Stimulated activated CD4-positive, alpha-beta T cell treated with anti-CD3 and anti-CD28 coated beads, Interleukin-12 subunit alpha, Interleukin-12 subunit beta, amount 100 ng/mL, for 24 hours (primary cell): ENCODE measurements at regions not wholly inside any gene's neighbourhood (a gene's known extent, or its start where the extent isn't known, plus 50 kb on each side); places are given as distances from the start of the nearest gene placed in this dataset.
"Not testable (repeated sequence)": the region's sequence is repeated elsewhere in the genome, so short reads cannot be mapped to it uniquely, and the experiment has no call there.

ENCODE experiments used
- DNase-seq, 2 experiments: peaks; one replicate each; pipeline ENCODE4 v3.0.0-alpha.2; 2020; ENCODE audit warnings: low read depth in 2 of 2

GRCh38 chr13:64206430-64207225 lies 2791.0 kb upstream of the PCDH20 start:
- DNase-seq = no peak

DNA sequence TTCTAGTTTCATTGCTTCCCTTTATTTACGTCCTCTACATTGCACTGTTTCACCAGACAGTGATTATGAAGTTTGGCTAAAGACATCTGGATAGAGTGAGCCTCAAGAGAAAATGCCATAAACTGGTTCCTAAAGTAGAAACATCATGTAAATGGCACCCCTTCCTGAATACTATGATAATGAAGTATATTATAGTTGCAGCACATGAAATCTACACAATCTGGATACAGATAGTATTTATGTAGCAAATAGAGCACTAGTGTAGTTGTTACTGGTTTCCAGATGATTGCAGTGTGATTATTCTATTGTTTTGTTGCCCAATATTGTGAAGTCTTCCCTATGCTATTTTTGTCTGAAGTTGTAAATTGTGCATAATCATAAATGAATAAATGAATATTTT lies 2786.9 kb upstream of the PCDH20 start:
- no peak for DNase-seq

DNA sequence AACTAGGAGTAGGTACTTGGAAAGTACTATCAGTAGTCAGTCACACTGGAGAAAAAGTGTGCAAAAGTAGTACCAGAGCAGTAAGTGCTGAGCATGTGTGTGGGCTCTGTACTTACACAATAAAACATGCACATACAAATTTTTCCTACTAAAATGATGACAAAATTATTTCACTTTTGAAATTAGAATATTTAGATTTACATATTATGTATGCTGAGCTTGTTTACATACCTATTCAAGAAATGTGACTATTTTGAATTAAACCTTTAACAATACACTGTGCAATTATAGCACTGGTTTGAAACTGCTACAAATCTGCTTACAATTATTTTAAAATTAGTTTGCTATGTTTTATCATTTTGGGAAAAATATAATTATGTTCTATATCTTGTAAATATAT lies 2781.6 kb upstream of the PCDH20 start:
- no peak for DNase-seq

GRCh38 chr13:64186503-64187250 lies 2771.0 kb upstream of the PCDH20 start:
- DNase-seq = no peak

- DNase-seq = no peak
Observed at GRCh38 chr13:64186071-64186470, 2770.4 kb upstream of the PCDH20 start.

GRCh38 chr13:64180756-64181155 lies 2765.1 kb upstream of the PCDH20 start:
- DNase-seq = no peak

- no peak for DNase-seq
Observed at GRCh38 chr13:64165826-64166225, 2750.2 kb upstream of the PCDH20 start.

- DNase-seq = no peak
Observed at GRCh38 chr13:64164435-64164834, 2748.8 kb upstream of the PCDH20 start.

DNA sequence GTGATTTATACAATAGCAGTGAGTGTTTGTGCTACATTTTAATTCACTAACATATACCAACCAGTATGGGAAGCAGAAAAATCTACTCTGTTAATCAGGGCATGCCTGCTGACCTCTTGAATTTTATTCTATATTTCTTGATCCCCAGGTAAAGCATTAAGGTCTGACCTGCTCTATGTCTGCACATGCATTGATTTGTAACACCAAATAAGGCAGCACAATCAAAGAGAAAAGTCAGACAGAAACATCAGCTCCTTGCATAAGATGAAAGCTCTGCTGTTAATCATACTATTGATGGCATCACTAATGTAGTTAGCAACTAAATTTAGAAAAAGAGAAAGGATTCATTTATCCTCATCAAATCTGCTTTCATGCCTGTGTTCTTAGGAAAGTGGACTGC lies 2744.8 kb upstream of the PCDH20 start:
- DNase-seq = no peak

GRCh38 chr13:64158908-64159307 lies 2743.3 kb upstream of the PCDH20 start:
- DNase-seq = no peak

DNA sequence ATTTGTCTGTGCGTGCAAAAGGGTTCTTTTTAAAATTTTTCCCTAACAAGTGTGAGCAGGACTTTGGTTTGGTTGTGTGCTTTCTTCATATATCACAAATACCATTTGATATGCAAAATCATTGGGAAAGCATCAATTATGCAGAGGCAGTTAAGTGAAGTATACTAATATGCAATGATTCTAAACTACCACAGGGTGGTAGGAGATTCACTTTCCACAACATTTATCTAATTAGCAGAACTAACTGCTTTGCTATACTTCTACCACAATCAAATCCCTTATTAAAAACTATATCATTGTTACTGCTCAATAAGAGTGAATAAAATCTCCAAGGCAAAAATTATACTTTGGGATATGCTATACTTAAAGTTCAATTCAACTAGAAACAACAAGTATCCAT lies 2738.9 kb upstream of the PCDH20 start:
- no peak for DNase-seq

DNA sequence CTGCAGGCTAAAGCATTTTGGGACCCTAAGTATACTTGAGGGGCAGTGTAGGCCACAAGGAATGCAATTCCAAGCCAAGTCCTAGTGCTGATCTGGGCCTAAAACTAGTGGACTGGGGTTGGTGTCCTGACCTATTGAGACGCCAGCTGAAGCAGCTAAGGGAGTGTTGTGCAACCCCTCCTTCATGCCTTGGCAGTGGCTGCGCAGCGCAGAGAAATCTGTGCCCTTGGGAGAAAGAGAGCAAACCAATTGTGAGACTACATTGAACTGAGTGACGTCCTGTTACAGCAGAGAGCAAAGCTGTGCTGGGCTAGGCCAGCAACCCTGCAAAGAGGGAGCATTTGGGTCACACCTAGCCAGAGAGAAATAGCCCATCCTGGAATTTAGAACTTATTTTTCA lies 2715.0 kb upstream of the PCDH20 start:
- DNase-seq = no peak

DNA sequence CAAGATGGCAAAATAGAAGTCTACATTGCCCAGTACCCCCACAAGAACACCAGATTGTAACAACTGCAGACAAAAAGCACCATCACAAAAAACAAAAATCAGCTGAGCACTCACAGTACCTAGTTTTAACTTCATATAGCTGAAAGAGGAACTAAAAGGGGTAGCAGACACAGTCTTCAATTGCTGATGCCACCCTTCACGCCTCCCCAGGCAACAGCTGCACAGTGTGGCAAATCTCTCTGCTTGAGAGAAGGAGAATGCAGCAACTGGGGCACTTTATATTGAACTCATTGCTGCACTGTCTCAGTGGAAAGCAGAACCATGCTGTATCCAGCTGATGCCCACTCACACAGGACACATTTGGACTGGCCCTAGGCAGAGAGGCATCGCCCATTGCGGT lies 2714.5 kb upstream of the PCDH20 start:
- no peak for DNase-seq

GRCh38 chr13:64127856-64128255 lies 2712.2 kb upstream of the PCDH20 start:
- DNase-seq = no peak

DNA sequence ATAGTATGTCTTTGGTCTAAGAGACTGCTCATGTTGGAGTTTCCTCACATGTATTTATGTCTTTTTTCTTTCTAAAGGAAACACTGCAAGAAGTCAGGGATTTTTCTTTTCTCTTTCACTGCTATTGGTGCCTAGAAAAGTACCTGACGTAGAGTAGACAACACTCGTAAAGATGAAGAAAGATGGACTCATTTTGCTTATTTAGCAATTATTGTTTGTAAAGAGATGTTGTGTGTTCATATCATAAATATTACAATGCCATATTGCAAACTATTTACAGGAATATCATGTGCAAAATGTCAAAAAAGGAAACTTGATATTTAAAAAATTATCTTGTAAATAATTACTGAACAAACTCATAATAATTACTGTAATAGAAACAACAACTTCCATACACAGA lies 2711.5 kb upstream of the PCDH20 start:
- no peak for DNase-seq

DNA sequence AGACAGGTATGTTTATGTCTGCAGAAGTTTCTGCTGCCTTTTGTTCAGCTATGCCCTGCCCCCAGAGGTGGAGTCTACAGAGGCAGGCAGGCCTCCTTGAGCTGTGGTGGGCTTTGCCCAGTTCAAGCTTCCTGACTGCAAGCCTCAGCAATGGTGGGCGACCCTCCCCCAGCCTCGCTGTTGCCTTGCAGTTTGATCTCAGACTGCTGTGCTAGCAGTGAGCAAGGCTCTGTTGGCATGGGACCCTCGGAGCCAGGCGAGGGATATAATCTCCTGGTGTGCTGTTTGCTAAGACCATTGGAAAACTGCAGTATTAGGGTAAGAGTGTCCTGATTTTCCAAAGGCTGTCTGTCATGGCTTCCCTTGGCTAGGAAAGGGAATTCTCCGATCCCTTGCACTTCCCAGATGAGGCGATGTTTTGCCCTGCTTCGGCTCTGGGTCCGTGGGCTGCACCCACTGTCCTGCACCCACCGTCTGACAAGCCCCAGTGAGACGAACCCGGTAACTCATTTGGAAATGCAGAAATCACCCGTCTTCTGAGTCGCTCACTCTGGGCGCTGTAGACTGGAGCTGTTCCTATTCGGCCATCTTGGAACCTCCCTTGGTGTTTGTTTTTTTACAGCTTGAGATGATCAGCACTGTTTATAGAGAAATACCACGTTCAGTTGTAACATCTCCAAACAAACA lies 2705.5 kb upstream of the PCDH20 start:
- not testable (repeated sequence) for DNase-seq

- no peak for DNase-seq
Observed at GRCh38 chr13:64099994-64100393, 2684.3 kb upstream of the PCDH20 start.

- DNase-seq = no peak
Observed at GRCh38 chr13:64090311-64090710, 2674.7 kb upstream of the PCDH20 start.

GRCh38 chr13:64088491-64088890 lies 2672.8 kb upstream of the PCDH20 start:
- DNase-seq = no peak

DNA sequence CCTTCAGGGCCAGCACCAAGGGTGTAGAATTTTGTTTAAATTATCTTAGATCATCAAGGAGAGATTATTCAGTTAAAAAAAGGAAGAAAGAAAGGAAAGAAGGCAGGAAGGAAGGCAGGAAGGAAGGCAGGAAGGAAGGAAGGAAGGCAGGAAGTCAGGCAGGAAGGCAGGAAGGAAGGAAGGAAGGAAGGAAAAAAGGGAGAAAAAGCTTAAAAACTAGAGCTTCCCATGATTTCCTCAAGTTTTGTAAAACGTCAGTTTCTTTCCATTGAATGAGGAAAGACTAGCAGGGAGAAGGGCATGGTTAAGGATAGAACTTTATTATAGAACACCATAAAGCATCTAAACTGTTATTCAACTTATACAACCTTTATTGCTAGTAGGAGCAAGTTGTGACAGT lies 2672.0 kb upstream of the PCDH20 start:
- no peak for DNase-seq

- DNase-seq = no peak
Observed at GRCh38 chr13:64083811-64084210, 2668.2 kb upstream of the PCDH20 start.

DNA sequence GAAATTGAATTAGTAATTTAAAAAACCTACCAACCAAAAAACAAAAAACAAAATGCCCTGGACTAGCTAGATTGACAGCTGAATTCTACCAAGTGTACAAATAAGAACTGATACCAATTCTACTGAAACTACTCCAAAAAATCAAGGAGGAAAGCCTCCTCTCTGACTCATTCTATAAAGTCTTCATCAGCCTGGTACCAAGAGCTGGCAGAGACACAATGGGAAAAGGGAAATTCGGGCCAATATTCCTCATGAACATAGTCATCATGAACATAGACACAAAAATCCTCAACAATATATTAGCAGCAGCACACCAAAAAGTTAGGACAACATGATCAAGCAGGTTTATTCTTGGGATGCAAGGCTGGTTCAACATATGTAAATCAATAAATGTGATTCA lies 2667.7 kb upstream of the PCDH20 start:
- no peak for DNase-seq

GRCh38 chr13:64078480-64078936 lies 2662.9 kb upstream of the PCDH20 start:
- no peak for DNase-seq
